H1 (cell line): ENCODE measurements at regions not wholly inside any gene's neighbourhood (a gene's known extent, or its start where the extent isn't known, plus 50 kb on each side); places are given as distances from the start of the nearest gene placed in this dataset.

Source experiments
- CTCF ChIA-PET: fragments of 300-600 bp; sonication (Branson Sonifier 250); formaldehyde crosslinking; loops from one replicate; lab custom pipeline; 2021; ENCODE audit not compliant: partially characterized antibody; lab: Charles Lee
- POLR2A ChIA-PET: fragments of 300-600 bp; sonication (Branson Sonifier 250); formaldehyde crosslinking; loops from one replicate; lab custom pipeline; 2021; ENCODE audit warnings: inconsistent platforms; ENCODE audit not compliant: partially characterized antibody; lab: Charles Lee
- DNase-seq, 2 experiments: peaks; one replicate each; pipeline versions ENCODE4 v3.0.0 to v3.0.0-alpha.2; 2010 to 2022; ENCODE audit warnings: low spot score in 2 of 2, low read depth in 1 of 2, mixed read lengths in 1 of 2
- FAIRE-seq: peaks from 2 replicates; lab custom pipeline; 2011; peaks lifted over from hg19 to GRCh38; lab: Jason Lieb, UNC
- H2AFZ ChIP-seq: 2 replicates; pipeline ENCODE4 v1.8.1; 2012; ENCODE audit warnings: low read length, inconsistent platforms
- H2AK5ac ChIP-seq: 2 replicates; pipeline ENCODE4 v1.6.1; 2013; ENCODE audit warnings: low read depth, low read length
- H2BK120ac ChIP-seq: replicated peaks from 2 replicates; pipeline ENCODE3; 2013; ENCODE audit warnings: low read depth, low read length, inconsistent platforms
- H2BK12ac ChIP-seq: 2 replicates; pipeline ENCODE4 v1.6.1; 2013; ENCODE audit warnings: low read depth, low read length
- H2BK15ac ChIP-seq: 2 replicates; pipeline ENCODE4 v1.6.1; 2013; ENCODE audit warnings: low read length
- H2BK20ac ChIP-seq: 2 replicates; pipeline ENCODE4 v1.6.1; 2013; ENCODE audit warnings: low read length
- H2BK5ac ChIP-seq: 2 replicates; pipeline ENCODE4 v1.6.1; 2013; ENCODE audit warnings: low read depth, low read length
- H3K14ac ChIP-seq: 2 replicates; pipeline ENCODE4 v1.6.1; 2013; ENCODE audit warnings: inconsistent platforms; ENCODE audit not compliant: insufficient read length
- H3K18ac ChIP-seq: 2 replicates; pipeline ENCODE4 v1.6.1; 2013; ENCODE audit warnings: low read length; ENCODE audit errors: extremely low read depth
- H3K23ac ChIP-seq: 2 replicates; pipeline ENCODE4 v1.6.1; 2013; ENCODE audit warnings: inconsistent platforms; ENCODE audit not compliant: insufficient read length
- H3K23me2 ChIP-seq: 2 replicates; pipeline ENCODE4 v1.6.1; 2013; ENCODE audit warnings: low read depth, low read length
- H3K27ac ChIP-seq: 2 replicates; pipeline ENCODE4 v1.6.1; 2011; ENCODE audit warnings: low read depth, low read length, inconsistent platforms
- H3K27me3 ChIP-seq, 4 experiments: replicated peaks in 1 of 4; 1 replicate in 1 of 4; 2 replicates in 3 of 4; pipeline versions ENCODE4 v1.6.1 to v1.8.1; 2011 to 2013; ENCODE audit warnings: low read length in 3 of 4, mild to moderate bottlenecking in 3 of 4, inconsistent platforms in 2 of 4, mixed read lengths in 2 of 4, moderate library complexity in 1 of 4; ENCODE audit not compliant: control insufficient read depth in 3 of 4, insufficient read depth in 3 of 4; ENCODE audit errors: extremely low read depth in 1 of 4
- H3K36me3 ChIP-seq, 4 experiments: 2 replicates each; pipeline versions ENCODE4 v1.6.1 to v1.8.1; 2011 to 2013; ENCODE audit warnings: mild to moderate bottlenecking in 4 of 4, low read length in 3 of 4, moderate library complexity in 2 of 4, control low read depth in 1 of 4, inconsistent platforms in 1 of 4; ENCODE audit not compliant: insufficient read depth in 4 of 4, control insufficient read depth in 2 of 4
- H3K4ac ChIP-seq: replicated peaks from 2 replicates; pipeline ENCODE3; 2013; ENCODE audit warnings: low read length, low read depth, mixed read lengths, inconsistent platforms; ENCODE audit not compliant: insufficient read length
- H3K4me1 ChIP-seq, 4 experiments: replicated peaks in 1 of 4; 1 replicate in 1 of 4; 2 replicates in 3 of 4; pipeline versions ENCODE4 v1.6.1 to v1.8.1; 2011 to 2013; ENCODE audit warnings: low read length in 3 of 4, inconsistent platforms in 2 of 4, mixed read lengths in 1 of 4; ENCODE audit not compliant: insufficient read depth in 4 of 4, control insufficient read depth in 3 of 4
- H3K4me2 ChIP-seq, 2 experiments: 2 replicates each; pipeline versions ENCODE4 v1.6.1 to v1.8.1; 2011 to 2013; ENCODE audit warnings: low read depth in 2 of 2, low read length in 2 of 2, control low read depth in 1 of 2, inconsistent platforms in 1 of 2, mild to moderate bottlenecking in 1 of 2; ENCODE audit not compliant: insufficient read depth in 1 of 2
- H3K4me3 ChIP-seq, 4 experiments: fragments of 200-600, 300-600 bp in 1 of 4; sonication (generic), shearing (Covaris generic), sonication (Bioruptor Twin) in 1 of 4; 2 replicates each; pipeline versions ENCODE4 v1.5.1 to v1.8.1; 2011 to 2016; ENCODE audit warnings: low read length in 4 of 4, low read depth in 3 of 4, control low read depth in 2 of 4, inconsistent platforms in 2 of 4, mild to moderate bottlenecking in 2 of 4, mixed read lengths in 1 of 4, moderate library complexity in 1 of 4; ENCODE audit not compliant: insufficient read depth in 2 of 4; ENCODE audit errors: extremely low read depth in 1 of 4
- H3K56ac ChIP-seq: replicated peaks from 2 replicates; pipeline ENCODE3; 2013; ENCODE audit warnings: low read depth, mild to moderate bottlenecking, mixed read lengths, low read length, inconsistent platforms; ENCODE audit not compliant: insufficient read length
- H3K79me1 ChIP-seq: 2 replicates; pipeline ENCODE4 v1.6.1; 2013; ENCODE audit warnings: low read depth, low read length, control low read depth
- H3K79me2 ChIP-seq, 2 experiments: 2 replicates each; pipeline versions ENCODE4 v1.6.1 to v1.8.1; 2012 to 2013; ENCODE audit warnings: low read length in 2 of 2, mild to moderate bottlenecking in 2 of 2, inconsistent platforms in 1 of 2; ENCODE audit not compliant: insufficient read depth in 2 of 2, control insufficient read depth in 1 of 2
- H3K9ac ChIP-seq, 4 experiments: replicated peaks in 1 of 4; 1 replicate in 1 of 4; 2 replicates in 3 of 4; pipeline versions ENCODE4 v1.6.1 to v1.8.1; 2011 to 2013; ENCODE audit warnings: low read depth in 3 of 4, low read length in 3 of 4, control low read depth in 2 of 4, mild to moderate bottlenecking in 2 of 4, moderate library complexity in 2 of 4, inconsistent platforms in 1 of 4; ENCODE audit errors: extremely low read depth in 1 of 4
- H3K9me3 ChIP-seq, 2 experiments: 2 replicates each; pipeline versions ENCODE4 v1.6.1 to v1.8.1; 2012 to 2013; ENCODE audit warnings: mild to moderate bottlenecking in 2 of 2, moderate library complexity in 2 of 2, control low read depth in 1 of 2, inconsistent platforms in 1 of 2, low read depth in 1 of 2, low read length in 1 of 2, mixed read lengths in 1 of 2; ENCODE audit not compliant: insufficient read depth in 2 of 2
- H4K20me1 ChIP-seq, 2 experiments: replicated peaks in 1 of 2; 2 replicates each; pipeline versions ENCODE3 to v1.8.1; 2011 to 2013; ENCODE audit warnings: inconsistent platforms in 2 of 2, low read length in 2 of 2, mild to moderate bottlenecking in 1 of 2; ENCODE audit not compliant: insufficient read depth in 2 of 2, control insufficient read depth in 1 of 2
- H4K5ac ChIP-seq: 2 replicates; pipeline ENCODE4 v1.6.1; 2013; ENCODE audit warnings: low read length, low read depth, mixed read lengths, inconsistent platforms; ENCODE audit not compliant: insufficient read length
- H4K8ac ChIP-seq: 2 replicates; pipeline ENCODE4 v1.8.0; 2013; ENCODE audit warnings: mild to moderate bottlenecking, moderate library complexity, low read length, inconsistent platforms; ENCODE audit not compliant: insufficient read depth; ENCODE audit errors: extremely low read depth
- H4K91ac ChIP-seq: replicated peaks from 2 replicates; pipeline ENCODE3; 2013; ENCODE audit warnings: low read length, mixed read lengths, inconsistent platforms; ENCODE audit not compliant: insufficient read length
- CHD1 ChIP-seq: IDR thresholded peaks from 2 replicates; pipeline ENCODE4 v1.6.1; 2012; ENCODE audit warnings: low read depth, low read length, improper control_type of control experiment
- CHD2 ChIP-seq: IDR thresholded peaks from 2 replicates; pipeline ENCODE4 v1.6.1; 2012; ENCODE audit warnings: low read length, improper control_type of control experiment
- MAX ChIP-seq: IDR thresholded peaks from 2 replicates; pipeline ENCODE4 v1.6.1; 2012; ENCODE audit warnings: inconsistent platforms
- RAD21 ChIP-seq, 2 experiments: IDR thresholded peaks in 1 of 2; conservative IDR thresholded peaks in 1 of 2; 2 replicates each; pipeline ENCODE4 v1.6.1; 2011; ENCODE audit warnings: low read depth in 2 of 2, low read length in 2 of 2, improper control_type of control experiment in 1 of 2, inconsistent platforms in 1 of 2, mild to moderate bottlenecking in 1 of 2, moderate library complexity in 1 of 2
- SIRT6 ChIP-seq: IDR thresholded peaks from one replicate; pipeline ENCODE4 v1.7.1; 2012; ENCODE audit warnings: low read length, inconsistent platforms
- WGBS, 2 experiments: shearing (Covaris generic) in 1 of 2; methylation state at CpG; one replicate each; pipeline versions ENCODE4 v1.1.6 to v1.1.7; 2013 to 2015; ENCODE audit warnings: low lambda C conversion rate in 2 of 2, mixed read lengths in 2 of 2, inconsistent platforms in 1 of 2, low coverage in 1 of 2, missing lambda C conversion rate in 1 of 2; ENCODE audit not compliant: insufficient replicate concordance in 2 of 2, insufficient coverage in 1 of 2, insufficient read length in 1 of 2; ENCODE audit errors: extremely low coverage in 1 of 2, missing lambda C conversion rate in 1 of 2; 5-methylcytosine and 5-hydroxymethylcytosine counted together

GRCh38 chr4:138803051-138803450 is 212.5 kb upstream of the NOCT start:
- H3K79me1 ChIP-seq = no peaks in the 10 kb centered on the region
- no peak overlapping the region for H3K18ac ChIP-seq
- H2BK20ac ChIP-seq = no peak overlapping the region
- 80% methylated on average over 4 of the region's 4 CpGs; no CpG with 5 or more reads in 1 of the 2 experiments for WGBS, 2 experiments
- no peaks in the 10 kb centered on the region for H3K9me3 ChIP-seq
- H3K36me3 ChIP-seq = no peaks in the 10 kb centered on the region
- no peaks in the 10 kb centered on the region for H3K4me1 ChIP-seq
- ChIA-PET CTCF (interaction anchor here (1.5 kb wide), 1 partner anchor 68 kb away, joined by 4 read pairs; no protein-coding TSS in a partner anchor), POLR2A (no interaction called here)
- no peak overlapping the region for H3K4me2 ChIP-seq
- H3K79me2 ChIP-seq = no peaks in the 10 kb centered on the region
- no peaks in the 10 kb centered on the region for H4K20me1 ChIP-seq
- H2BK12ac ChIP-seq = no peak overlapping the region
- no peak overlapping the region for H3K4ac ChIP-seq
- H2BK5ac ChIP-seq = no peak overlapping the region
- no peak for FAIRE-seq
- no peak overlapping the region for H3K23ac ChIP-seq
- TF ChIP-seq SIRT6 (no peak), CHD1 (no peak), CHD2 (no peak), RAD21 (IDR thresholded peaks at IDR 0.05 in 1 of 2, conservative IDR thresholded peaks at IDR 0.05 in 1 of 2; ENCODE audit: low read depth in 2 of 2, low read length in 2 of 2) (no peak), MAX (no peak)
- TF ChIP-seq, all 59 proteins: peak for 0
- DNase-seq = no peak
- no peak overlapping the region for H2BK15ac ChIP-seq
- H3K56ac ChIP-seq = no peak overlapping the region
- H2BK120ac ChIP-seq = no peak overlapping the region
- H3K14ac ChIP-seq = no peak overlapping the region
- H2AFZ ChIP-seq = no peak overlapping the region
- no peak overlapping the region for H3K9ac ChIP-seq
- no peak overlapping the region for H2AK5ac ChIP-seq
- H4K91ac ChIP-seq = no peak overlapping the region
- no peak overlapping the region for H3K4me3 ChIP-seq
- no peaks in the 10 kb centered on the region for H3K23me2 ChIP-seq
- H3K27me3 ChIP-seq = peaks cover 0 to 1% (median 0%) of the 10 kb centered on the region in 4 experiments; a peak in 1 of 7 replicates
- H3K27ac ChIP-seq = no peak overlapping the region
- H4K5ac ChIP-seq = no peak overlapping the region
- H4K8ac ChIP-seq = no peak overlapping the region
